ENCODE measurements at regions not wholly inside any gene's neighbourhood (a gene's known extent, or its start where the extent isn't known, plus 50 kb on each side); places are given as distances from the start of the nearest gene placed in this dataset.
A peak's percentile ranks its signal among the peaks of the same experiment; 100 is the strongest.

DNA sequence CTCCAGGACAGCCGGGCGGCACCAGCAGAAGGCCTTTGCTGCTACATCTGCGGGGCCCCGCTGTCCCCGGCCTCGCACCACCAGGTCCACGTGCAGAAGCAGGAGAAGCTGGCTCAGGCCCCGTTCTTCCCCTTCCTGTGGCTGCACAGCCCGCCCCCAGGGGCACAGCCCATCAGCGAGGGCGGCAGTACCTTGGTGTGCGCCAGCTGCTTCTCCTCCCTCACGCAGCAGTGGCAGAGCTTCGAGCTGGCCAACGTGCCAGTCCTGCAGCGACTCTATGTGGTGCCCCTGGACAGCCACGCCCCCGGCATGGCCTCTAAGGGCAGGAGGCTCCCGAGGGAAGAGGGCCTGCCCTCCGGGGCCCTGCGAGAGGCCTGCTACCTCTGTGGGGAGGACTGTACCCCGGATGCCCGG lies 58.3 kb upstream of the CIBAR2 start:
- no peak for TF ChIP-seq CTCF (IDR thresholded peaks at IDR 0.05; ENCODE audit: insufficient read depth, low read depth, low read length)
- peak overlapping the region; percentile 90 for H3K4me2 ChIP-seq (ENCODE audit: low read length)
- H3K9me3 ChIP-seq (ENCODE audit: insufficient read depth, low read depth, low read length): no peaks in the 10 kb centered on the region
- Mint-ChIP-seq H3K9me3 (ENCODE audit: unreplicated experiment) (no peaks in the 10 kb centered on the region), H3K4me1 (ENCODE audit: low read depth, unreplicated experiment) (peaks cover 51% of the 10 kb centered on the region), H3K36me3 (ENCODE audit: low read depth, unreplicated experiment) (peaks cover 7% of the 10 kb centered on the region), H3K4me3 (ENCODE audit: unreplicated experiment) (peak overlapping the region; percentile 67), H3K27me3 (ENCODE audit: low read depth, unreplicated experiment) (peaks cover 5% of the 10 kb centered on the region), H3K27ac (ENCODE audit: unreplicated experiment) (no peak overlapping the region)
- H2AFZ ChIP-seq (ENCODE audit: low read depth, low read length): no peak overlapping the region
- H3K27ac ChIP-seq (ENCODE audit: low read depth, low read length): no peak overlapping the region
- H3K36me3 ChIP-seq (ENCODE audit: insufficient read depth, low read length): no peaks in the 10 kb centered on the region
- peak overlapping the region; percentile 49 for H3K4me3 ChIP-seq (ENCODE audit: insufficient read depth, low read depth, low read length)
- H4K20me1 ChIP-seq (ENCODE audit: insufficient read depth, low read length): peaks cover 14% of the 10 kb centered on the region
- H3K79me2 ChIP-seq (ENCODE audit: insufficient read depth, low read length): peaks cover 47% of the 10 kb centered on the region
- H3K9ac ChIP-seq (ENCODE audit: low read length): no peak overlapping the region
- no peak for DNase-seq (ENCODE audit: low read depth)
- no peak for FAIRE-seq
- peaks cover 54% of the 10 kb centered on the region for H3K4me1 ChIP-seq (ENCODE audit: insufficient read depth, low read length)
- peaks cover 1% of the 10 kb centered on the region for H3K27me3 ChIP-seq (ENCODE audit: insufficient read depth, low read length)

DNA sequence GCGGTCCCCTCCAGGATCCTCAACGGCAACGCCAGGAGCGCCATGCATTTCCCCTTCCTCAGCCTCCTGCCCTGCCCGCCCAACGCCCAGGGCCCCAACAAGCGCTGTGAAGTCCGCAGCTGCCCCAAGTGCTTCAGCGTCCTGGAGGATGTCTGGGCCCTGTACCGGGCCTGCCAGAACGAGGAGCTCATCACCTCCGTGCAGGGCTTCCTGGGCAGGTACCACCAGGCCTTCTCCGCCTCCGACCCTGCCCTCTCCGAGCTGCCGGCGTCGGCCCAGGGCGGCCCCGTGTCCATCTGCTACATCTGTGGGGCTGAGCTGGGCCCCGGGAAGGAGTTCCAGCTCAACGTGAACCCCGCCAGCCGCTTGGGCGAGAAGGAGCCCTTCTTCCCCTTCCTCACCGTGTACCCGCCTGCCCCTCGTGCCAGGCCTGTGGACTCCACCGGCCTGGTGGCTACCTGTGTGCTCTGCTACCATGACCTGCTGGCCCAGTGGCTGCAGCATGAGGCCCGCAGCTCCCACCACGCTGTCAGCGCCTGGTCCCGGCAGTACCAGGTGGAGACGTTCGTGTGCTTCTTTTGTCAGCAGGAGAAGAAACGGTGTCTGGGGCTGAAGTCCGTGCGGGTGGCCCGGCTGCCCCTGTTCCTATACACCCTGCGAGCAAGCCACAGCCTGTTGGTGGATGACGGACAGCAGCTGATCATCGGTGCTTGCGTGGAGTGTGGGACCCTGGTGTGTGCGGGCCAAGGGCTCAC lies 58.9 kb upstream of the CIBAR2 start:
- H3K4me3 ChIP-seq (ENCODE audit: insufficient read depth, low read depth, low read length): peak overlapping the region; percentile 63

More for the DNA sequence above, 58.9 kb upstream of the CIBAR2 start:
- Mint-ChIP-seq H3K4me1 (ENCODE audit: low read depth, unreplicated experiment) (peaks cover 51% of the 10 kb centered on the region), H3K4me3 (ENCODE audit: unreplicated experiment) (peak overlapping the region; percentile 85), H3K36me3 (ENCODE audit: low read depth, unreplicated experiment) (peaks cover 11% of the 10 kb centered on the region), H3K27ac (ENCODE audit: unreplicated experiment) (peak overlapping the region; percentile 80), H3K27me3 (ENCODE audit: low read depth, unreplicated experiment) (peaks cover 4% of the 10 kb centered on the region), H3K9me3 (ENCODE audit: unreplicated experiment) (no peaks in the 10 kb centered on the region)
- H3K79me2 ChIP-seq (ENCODE audit: insufficient read depth, low read length): peaks cover 53% of the 10 kb centered on the region
- H3K27me3 ChIP-seq (ENCODE audit: insufficient read depth, low read length): no peaks in the 10 kb centered on the region
- no peaks in the 10 kb centered on the region for H3K9me3 ChIP-seq (ENCODE audit: insufficient read depth, low read depth, low read length)
- H3K4me1 ChIP-seq (ENCODE audit: insufficient read depth, low read length): peaks cover 53% of the 10 kb centered on the region
- FAIRE-seq: no peak
- peaks cover 20% of the 10 kb centered on the region for H4K20me1 ChIP-seq (ENCODE audit: insufficient read depth, low read length)
- TF ChIP-seq CTCF (IDR thresholded peaks at IDR 0.05; ENCODE audit: insufficient read depth, low read depth, low read length) (no peak), EZH2 (IDR thresholded peaks at IDR 0.05; ENCODE audit: insufficient read depth, low read length) (no peak)
- H3K36me3 ChIP-seq (ENCODE audit: insufficient read depth, low read length): no peaks in the 10 kb centered on the region
- no peak overlapping the region for H3K27ac ChIP-seq (ENCODE audit: low read depth, low read length)
- peak overlapping the region; percentile 90 for H3K4me2 ChIP-seq (ENCODE audit: low read length)
- no peak for DNase-seq (ENCODE audit: low read depth)
- H3K9ac ChIP-seq (ENCODE audit: low read length): peak overlapping the region; percentile 77
- H2AFZ ChIP-seq (ENCODE audit: low read depth, low read length): no peak overlapping the region
